GM12873 (cell line): ENCODE measurements at regions not wholly inside any gene's neighbourhood (a gene's known extent, or its start where the extent isn't known, plus 50 kb on each side); places are given as distances from the start of the nearest gene placed in this dataset.

ENCODE experiments used
- CTCF ChIP-seq: IDR thresholded peaks from 2 replicates; pipeline ENCODE4 v1.5.1; 2012; ENCODE audit warnings: low read depth, mild to moderate bottlenecking, moderate library complexity, low read length, control low read depth; ENCODE audit not compliant: insufficient read depth; ENCODE audit errors: missing control alignments

- TF ChIP-seq CTCF = no peak
These were observed 961.4 kb downstream of the EPHA3 start for GRCh38 chr3:90068783-90069182.

- TF ChIP-seq CTCF = no peak
These were observed 962.3 kb downstream of the EPHA3 start for GRCh38 chr3:90069748-90070147.

GRCh38 chr3:90076136-90076535 lies 968.7 kb downstream of the EPHA3 start:
- TF ChIP-seq CTCF = no peak

- TF ChIP-seq CTCF = no peak
These were observed 973.6 kb downstream of the EPHA3 start for GRCh38 chr3:90080988-90081387.

GRCh38 chr3:90087703-90088102 lies 980.3 kb downstream of the EPHA3 start:
- no peak for TF ChIP-seq CTCF

GRCh38 chr3:90091549-90091948 lies 984.1 kb downstream of the EPHA3 start:
- peak; percentile 45 for TF ChIP-seq CTCF

GRCh38 chr3:90092994-90093393 lies 985.6 kb downstream of the EPHA3 start:
- TF ChIP-seq CTCF = peak; percentile 22
